Nephron progenitor cell (in vitro differentiated cells): ENCODE measurements at regions not wholly inside any gene's neighbourhood (a gene's known extent, or its start where the extent isn't known, plus 50 kb on each side); places are given as distances from the start of the nearest gene placed in this dataset.

Experiments used
- DNase-seq: peaks from one replicate; pipeline ENCODE4 v3.0.0; 2021
- H3K27ac Mint-ChIP-seq: 2 replicates; pipeline ENCODE4 v1.8.0; 2021; ENCODE audit warnings: mild to moderate bottlenecking, moderate library complexity, mixed read lengths
- H3K27me3 Mint-ChIP-seq: 2 replicates; pipeline ENCODE4 v1.8.0; 2021; ENCODE audit warnings: mild to moderate bottlenecking, low read depth, mixed read lengths; ENCODE audit not compliant: poor library complexity
- H3K36me3 Mint-ChIP-seq: 2 replicates; pipeline ENCODE4 v1.8.0; 2021; ENCODE audit warnings: low read depth, mixed read lengths
- H3K4me1 Mint-ChIP-seq: 2 replicates; pipeline ENCODE4 v1.8.0; 2021; ENCODE audit warnings: mixed read lengths
- H3K4me3 Mint-ChIP-seq: 2 replicates; pipeline ENCODE4 v1.8.0; 2021; ENCODE audit warnings: mild to moderate bottlenecking, moderate library complexity, mixed read lengths
- H3K9me3 Mint-ChIP-seq: 2 replicates; pipeline ENCODE4 v1.8.0; 2021; ENCODE audit warnings: mild to moderate bottlenecking, moderate library complexity, mixed read lengths
- CTCF ChIP-seq: fragments of 200-600 bp; sonication (generic); IDR thresholded peaks from 2 replicates; pipeline ENCODE4 v1.5.0; 2021; ENCODE audit warnings: antibody characterized with exemption

DNA sequence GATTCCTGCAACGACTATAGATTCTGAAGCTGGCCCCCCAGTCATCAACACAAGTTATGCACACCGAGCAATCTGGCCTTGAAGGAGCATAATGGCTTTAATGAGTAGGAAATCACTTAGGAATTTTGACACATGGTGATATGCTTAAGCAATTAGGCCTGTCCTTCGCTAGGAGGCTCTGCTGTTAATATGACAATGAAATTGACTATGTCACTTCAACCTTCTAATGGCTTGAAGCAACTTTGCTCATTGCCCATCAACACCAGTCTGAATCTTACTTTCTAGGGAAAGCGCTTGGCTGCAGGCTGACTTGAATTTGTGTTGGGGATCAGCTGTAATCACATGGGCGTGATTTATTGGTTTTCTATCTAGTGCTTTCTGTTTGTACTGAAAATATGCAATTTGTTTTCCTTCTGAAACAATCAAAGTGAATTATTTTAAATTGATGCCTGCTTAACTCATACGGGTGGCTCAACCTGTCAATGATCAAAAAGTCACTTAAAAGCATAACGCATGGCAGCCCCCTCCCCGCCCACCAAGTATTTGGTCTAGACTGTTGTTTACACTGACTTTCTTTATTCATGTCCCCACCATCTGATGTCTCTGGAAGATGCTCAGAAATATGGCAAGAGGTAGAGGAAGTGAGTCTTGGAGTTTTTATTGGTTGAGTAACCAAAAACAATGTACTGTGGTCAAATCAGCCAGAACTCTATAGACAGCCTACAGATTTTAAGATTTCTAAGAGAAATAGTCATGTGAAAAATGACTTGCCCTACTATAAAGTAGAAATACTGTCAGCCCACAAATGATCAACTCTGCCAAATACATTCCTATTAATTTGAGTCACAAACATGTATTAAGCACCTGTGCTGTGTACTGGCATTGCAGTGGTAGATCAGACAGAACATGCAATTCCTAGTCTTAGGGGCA, 344.9 kb downstream of the RBM43 start:
- Mint-ChIP-seq H3K9me3 (no peaks in the 10 kb centered on the region), H3K4me3 (no peak overlapping the region), H3K27ac (no peak overlapping the region), H3K36me3 (no peaks in the 10 kb centered on the region), H3K27me3 (peaks cover 10% of the 10 kb centered on the region), H3K4me1 (peaks cover 12% of the 10 kb centered on the region)
- TF ChIP-seq CTCF = no peak
- DNase-seq = no peak

DNA sequence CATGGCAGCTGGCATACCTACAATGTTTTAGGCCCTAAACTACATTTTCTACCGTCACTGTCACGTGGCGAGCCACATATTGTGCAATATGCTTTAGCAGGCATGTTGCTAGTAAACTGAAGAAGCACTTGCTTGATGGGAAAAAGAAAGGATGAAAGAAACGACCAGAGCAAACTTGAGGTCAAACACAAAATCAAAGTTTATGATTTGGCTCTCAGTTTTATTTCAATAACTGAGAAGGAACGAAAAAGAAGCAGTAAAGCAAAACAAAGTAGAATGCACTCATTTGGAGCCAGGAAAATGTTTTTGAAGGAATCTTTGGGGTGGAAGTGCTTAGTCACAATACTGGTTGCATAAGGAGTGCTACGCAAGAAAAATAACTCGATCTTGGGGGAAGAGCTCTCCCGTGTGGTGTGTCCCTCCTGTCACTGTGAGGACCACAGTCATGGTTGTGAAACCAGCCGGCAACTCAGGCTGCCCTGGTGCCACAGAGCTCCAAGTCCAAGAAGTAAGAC, 349.8 kb downstream of the RBM43 start:
- Mint-ChIP-seq H3K4me1 (peaks cover 11% of the 10 kb centered on the region), H3K36me3 (no peaks in the 10 kb centered on the region), H3K4me3 (no peak overlapping the region), H3K27me3 (peaks cover 13% of the 10 kb centered on the region), H3K27ac (peak overlapping the region; percentile 4), H3K9me3 (no peaks in the 10 kb centered on the region)
- DNase-seq = no peak
- TF ChIP-seq CTCF = no peak

DNA sequence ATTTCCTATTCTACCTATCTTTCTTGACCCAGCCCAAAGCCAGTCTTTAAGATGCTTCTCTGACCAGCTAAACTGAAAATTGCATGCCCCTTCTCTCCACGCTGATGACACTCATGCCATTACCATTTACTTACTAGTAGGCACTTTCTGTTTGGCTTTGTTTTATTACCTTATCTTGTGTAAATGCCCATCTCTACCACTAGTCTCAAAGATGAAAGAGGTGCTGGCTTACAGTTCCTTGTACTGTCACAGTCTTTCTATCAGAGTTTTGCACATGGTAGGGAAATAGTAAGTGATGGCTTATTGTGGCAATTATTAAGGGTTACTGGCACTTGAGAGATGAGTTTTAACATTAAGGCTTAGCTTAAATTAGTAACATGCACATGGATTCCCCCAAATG, 352.1 kb downstream of the RBM43 start:
- H3K9me3 Mint-ChIP-seq = peaks cover 3% of the 10 kb centered on the region
- peaks cover 13% of the 10 kb centered on the region for H3K27me3 Mint-ChIP-seq
- DNase-seq = no peak
- TF ChIP-seq CTCF = no peak
- H3K4me1 Mint-ChIP-seq = peaks cover 9% of the 10 kb centered on the region
- no peaks in the 10 kb centered on the region for H3K36me3 Mint-ChIP-seq
- no peak overlapping the region for H3K4me3 Mint-ChIP-seq
- no peak overlapping the region for H3K27ac Mint-ChIP-seq

DNA sequence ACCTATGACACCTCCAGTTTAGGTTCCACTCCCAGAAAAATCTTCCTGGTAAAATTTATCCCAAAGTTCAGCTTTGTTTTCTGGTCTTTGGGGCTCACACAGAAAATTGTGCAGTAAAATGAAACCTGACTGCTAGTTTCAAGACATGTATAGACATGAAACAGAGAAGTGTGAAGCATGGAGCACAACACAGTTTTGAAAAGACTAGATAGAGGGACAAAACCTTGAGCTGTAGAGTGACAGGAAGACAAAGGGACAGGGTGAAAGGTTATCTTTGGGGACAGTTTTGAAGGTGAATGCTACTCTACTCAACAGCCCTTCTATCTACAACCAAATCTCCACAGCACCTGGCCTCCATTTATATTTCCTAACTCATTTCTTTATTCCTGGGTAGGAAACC, 352.6 kb downstream of the RBM43 start:
- no peak for DNase-seq
- Mint-ChIP-seq H3K36me3 (no peaks in the 10 kb centered on the region), H3K4me1 (peaks cover 9% of the 10 kb centered on the region), H3K4me3 (no peak overlapping the region), H3K9me3 (peaks cover 3% of the 10 kb centered on the region), H3K27ac (no peak overlapping the region), H3K27me3 (peaks cover 16% of the 10 kb centered on the region)
- no peak for TF ChIP-seq CTCF

- TF ChIP-seq CTCF = no peak
- peaks cover 9% of the 10 kb centered on the region for H3K4me1 Mint-ChIP-seq
- no peak overlapping the region for H3K4me3 Mint-ChIP-seq
- DNase-seq = no peak
- peaks cover 8% of the 10 kb centered on the region for H3K9me3 Mint-ChIP-seq
- no peaks in the 10 kb centered on the region for H3K36me3 Mint-ChIP-seq
- H3K27ac Mint-ChIP-seq = no peak overlapping the region
- peaks cover 10% of the 10 kb centered on the region for H3K27me3 Mint-ChIP-seq
These were observed 354.2 kb downstream of the RBM43 start for GRCh38 chr2:150907466-150907865.

DNA sequence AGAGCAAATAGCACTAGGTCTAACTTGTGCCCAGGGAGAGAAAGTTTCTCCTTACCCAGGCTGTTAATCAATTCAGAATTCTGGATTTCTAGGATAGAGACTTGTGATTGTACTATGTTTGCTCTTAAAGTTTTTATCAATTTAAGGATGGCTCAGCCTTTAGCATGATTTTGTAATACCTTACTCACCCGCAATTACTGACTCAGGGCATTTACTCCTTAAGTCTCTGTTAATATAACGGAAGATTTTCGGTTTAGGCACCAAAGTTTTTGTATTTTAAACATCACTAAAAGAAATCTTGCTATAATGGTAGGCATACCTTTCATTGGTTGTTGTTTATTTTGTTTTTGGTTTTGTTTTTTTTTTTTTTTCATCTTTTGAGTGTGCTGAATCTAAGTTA, 358.2 kb downstream of the RBM43 start:
- H3K9me3 Mint-ChIP-seq = peaks cover 42% of the 10 kb centered on the region
- no peak for DNase-seq
- peaks cover 9% of the 10 kb centered on the region for H3K36me3 Mint-ChIP-seq
- H3K27ac Mint-ChIP-seq = no peak overlapping the region
- no peaks in the 10 kb centered on the region for H3K4me1 Mint-ChIP-seq
- H3K27me3 Mint-ChIP-seq = peaks cover 6% of the 10 kb centered on the region
- H3K4me3 Mint-ChIP-seq = no peak overlapping the region
- TF ChIP-seq CTCF = no peak
